H7 (cell line): ENCODE measurements at regions not wholly inside any gene's neighbourhood (a gene's known extent, or its start where the extent isn't known, plus 50 kb on each side); places are given as distances from the start of the nearest gene placed in this dataset.
"Not testable (repeated sequence)": the region's sequence is repeated elsewhere in the genome, so short reads cannot be mapped to it uniquely, and the experiment has no call there.

ENCODE experiments used
- DNase-seq: peaks from one replicate; pipeline ENCODE4 v3.0.0; 2012
- H3K27me3 ChIP-seq: 2 replicates; pipeline ENCODE4 v1.6.0; 2011; ENCODE audit warnings: mild to moderate bottlenecking, low read length; ENCODE audit not compliant: control insufficient read depth, insufficient read depth
- H3K36me3 ChIP-seq: replicated peaks from 2 replicates; pipeline ENCODE4 v1.5.1; 2011; ENCODE audit warnings: low read length; ENCODE audit not compliant: control insufficient read depth, insufficient read depth
- H3K4me3 ChIP-seq: 2 replicates; pipeline ENCODE4 v1.5.1; 2011; ENCODE audit warnings: low read depth, mild to moderate bottlenecking, control low read depth, low read length, moderate library complexity; ENCODE audit not compliant: insufficient read depth

GRCh38 chr14:77985211-77985615, 185.0 kb upstream of the NRXN3 start:
- no peaks in the 10 kb centered on the region for H3K36me3 ChIP-seq
- no peak overlapping the region for H3K4me3 ChIP-seq
- peaks cover 14% of the 10 kb centered on the region for H3K27me3 ChIP-seq
- DNase-seq = no peak

GRCh38 chr14:77986773-77987172, 183.4 kb upstream of the NRXN3 start:
- no peaks in the 10 kb centered on the region for H3K36me3 ChIP-seq
- no peak for DNase-seq
- no peaks in the 10 kb centered on the region; the same call in 1 of the 2 replicates for H3K27me3 ChIP-seq

GRCh38 chr14:77988096-77988870, 181.9 kb upstream of the NRXN3 start:
- DNase-seq = no peak

More at GRCh38 chr14:77986773-77987172, 183.4 kb upstream of the NRXN3 start:
- H3K4me3 ChIP-seq = no peak overlapping the region

GRCh38 chr14:77988970-77989369, 181.2 kb upstream of the NRXN3 start:
- no peak for DNase-seq
- Histone ChIP-seq H3K36me3 (no peaks in the 10 kb centered on the region), H3K4me3 (no peak overlapping the region), H3K27me3 (no peaks in the 10 kb centered on the region)

More at GRCh38 chr14:77988096-77988870, 181.9 kb upstream of the NRXN3 start:
- Histone ChIP-seq H3K27me3 (no peaks in the 10 kb centered on the region), H3K36me3 (no peaks in the 10 kb centered on the region), H3K4me3 (no peak overlapping the region)

GRCh38 chr14:77989441-77989991, 180.7 kb upstream of the NRXN3 start:
- Histone ChIP-seq H3K4me3 (no peak overlapping the region), H3K27me3 (no peaks in the 10 kb centered on the region), H3K36me3 (no peaks in the 10 kb centered on the region)
- DNase-seq = no peak

- H3K4me3 ChIP-seq = no peak overlapping the region
- no peak for DNase-seq
- no peaks in the 10 kb centered on the region for H3K36me3 ChIP-seq
- no peaks in the 10 kb centered on the region for H3K27me3 ChIP-seq
Measured at GRCh38 chr14:77990337-77990736, 179.8 kb upstream of the NRXN3 start.

GRCh38 chr14:77991128-77991772, 178.9 kb upstream of the NRXN3 start:
- H3K36me3 ChIP-seq = no peaks in the 10 kb centered on the region
- peak; percentile 52 for DNase-seq
- no peaks in the 10 kb centered on the region for H3K27me3 ChIP-seq
- H3K4me3 ChIP-seq = no peak overlapping the region

- no peaks in the 10 kb centered on the region for H3K36me3 ChIP-seq
- H3K27me3 ChIP-seq = no peaks in the 10 kb centered on the region
- no peak for DNase-seq
- H3K4me3 ChIP-seq = no peak overlapping the region
Measured at GRCh38 chr14:78005325-78005724, 164.8 kb upstream of the NRXN3 start.

- no peak for DNase-seq
- Histone ChIP-seq H3K4me3 (no peak overlapping the region), H3K36me3 (no peaks in the 10 kb centered on the region), H3K27me3 (no peaks in the 10 kb centered on the region)
Measured at GRCh38 chr14:78007160-78007559, 163.0 kb upstream of the NRXN3 start.

- no peaks in the 10 kb centered on the region for H3K27me3 ChIP-seq
- H3K4me3 ChIP-seq = no peak overlapping the region
- H3K36me3 ChIP-seq = no peaks in the 10 kb centered on the region
- DNase-seq = no peak
Measured at GRCh38 chr14:78010688-78011087, 159.5 kb upstream of the NRXN3 start.

- H3K27me3 ChIP-seq, DNase-seq, H3K4me3 ChIP-seq, H3K36me3 ChIP-seq: not testable (repeated sequence)
Measured at GRCh38 chr14:78013911-78014310, 156.3 kb upstream of the NRXN3 start.

- no peaks in the 10 kb centered on the region for H3K27me3 ChIP-seq
- H3K36me3 ChIP-seq = no peaks in the 10 kb centered on the region
- no peak overlapping the region for H3K4me3 ChIP-seq
- DNase-seq = no peak
Measured at GRCh38 chr14:78016532-78016931, 153.6 kb upstream of the NRXN3 start.

- no peaks in the 10 kb centered on the region for H3K36me3 ChIP-seq
- DNase-seq = no peak
- no peaks in the 10 kb centered on the region for H3K27me3 ChIP-seq
- no peak overlapping the region for H3K4me3 ChIP-seq
Measured at GRCh38 chr14:78018283-78018682, 151.9 kb upstream of the NRXN3 start.

- Histone ChIP-seq H3K27me3 (no peaks in the 10 kb centered on the region), H3K4me3 (no peak overlapping the region), H3K36me3 (no peaks in the 10 kb centered on the region)
- DNase-seq = peak; percentile 76
Measured at GRCh38 chr14:78022059-78022458, 148.1 kb upstream of the NRXN3 start.

GRCh38 chr14:78023112-78023511, 147.1 kb upstream of the NRXN3 start:
- Histone ChIP-seq H3K36me3 (no peaks in the 10 kb centered on the region), H3K27me3 (no peaks in the 10 kb centered on the region), H3K4me3 (no peak overlapping the region)
- no peak for DNase-seq
